Lower leg skin (tissue), 3 donors: ENCODE measurements at regions not wholly inside any gene's neighbourhood (a gene's known extent, or its start where the extent isn't known, plus 50 kb on each side); places are given as distances from the start of the nearest gene placed in this dataset.

Experiments used
- CTCF ChIP-seq, 3 donors: fragments of 450-650 bp; IDR thresholded peaks; one replicate each; pipeline ENCODE4 v1.5.1; 2016; ENCODE audit warnings: antibody characterized with exemption in 3 of 3, mild to moderate bottlenecking in 3 of 3, moderate library complexity in 2 of 3
- POLR2A ChIP-seq, 2 donors: fragments of 450-650 bp; IDR thresholded peaks; one replicate each; pipeline ENCODE4 v1.6.1; 2016 to 2017; ENCODE audit warnings: antibody characterized with exemption in 2 of 2, mild to moderate bottlenecking in 1 of 2, moderate library complexity in 1 of 2

DNA sequence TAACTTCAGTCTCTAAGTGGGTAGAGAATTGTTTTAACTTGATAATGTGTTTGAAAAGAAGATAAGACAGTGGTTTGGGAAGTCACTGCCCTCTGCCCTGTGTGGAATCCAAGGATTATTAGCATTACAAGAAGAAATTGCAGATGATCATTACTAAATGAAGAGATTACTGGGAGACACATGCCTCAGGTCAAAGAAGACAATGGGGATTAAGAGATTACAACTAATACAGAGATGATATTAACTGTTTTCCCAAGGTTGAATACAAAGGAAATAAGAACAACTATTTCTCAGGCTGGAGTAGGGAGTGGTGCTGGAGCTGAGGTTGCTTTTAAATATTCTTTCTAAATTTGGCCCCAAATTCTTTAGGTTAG is 166.0 kb downstream of the TRMT11 start:
- no peak for TF ChIP-seq CTCF (IDR thresholded peaks at IDR 0.05)
- no peak for TF ChIP-seq POLR2A (IDR thresholded peaks at IDR 0.05)
